Keratinocyte (primary cell): ENCODE measurements at regions not wholly inside any gene's neighbourhood (a gene's known extent, or its start where the extent isn't known, plus 50 kb on each side); places are given as distances from the start of the nearest gene placed in this dataset.

ENCODE experiments used
- EZH2 ChIP-seq: IDR thresholded peaks from one replicate; pipeline ENCODE4 v1.6.1; 2012; ENCODE audit warnings: inconsistent platforms, mild to moderate bottlenecking, low read length, moderate library complexity
- TF ChIP-seq, protein P1 (sequence below), 3 experiments: IDR thresholded peaks in 1 of 3; conservative IDR thresholded peaks in 1 of 3; optimal IDR thresholded peaks in 1 of 3; 2 replicates in 2 of 3; 3 replicates in 1 of 3; pipeline versions ENCODE3 to v1.5.1; 2011; ENCODE audit warnings: low read length in 3 of 3, mild to moderate bottlenecking in 3 of 3, moderate library complexity in 2 of 3, control low read depth in 1 of 3, inconsistent platforms in 1 of 3; ENCODE audit not compliant: insufficient read depth in 2 of 3; ENCODE audit errors: extremely low read depth in 1 of 3

DNA sequence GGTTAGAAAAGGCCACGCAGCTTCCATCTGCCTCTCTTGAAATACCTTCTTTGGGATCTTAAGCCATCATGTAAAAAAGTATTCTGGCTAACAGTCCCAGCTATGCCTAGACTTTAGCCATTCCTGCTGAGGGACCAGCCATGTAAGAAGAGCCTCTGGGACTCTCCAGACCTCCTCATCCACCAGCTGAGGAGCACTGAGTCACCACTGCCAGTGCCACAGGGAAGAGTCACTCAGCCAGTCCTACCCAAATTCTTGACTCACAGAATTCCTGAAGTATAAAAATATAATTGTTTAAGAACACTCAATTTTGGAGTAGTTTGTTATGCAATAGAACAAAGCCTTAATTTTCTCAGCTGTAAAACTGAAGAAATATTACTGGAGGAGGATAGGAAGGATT is 436.7 kb downstream of the ZEB2 start:
- TF ChIP-seq, protein P1, sequence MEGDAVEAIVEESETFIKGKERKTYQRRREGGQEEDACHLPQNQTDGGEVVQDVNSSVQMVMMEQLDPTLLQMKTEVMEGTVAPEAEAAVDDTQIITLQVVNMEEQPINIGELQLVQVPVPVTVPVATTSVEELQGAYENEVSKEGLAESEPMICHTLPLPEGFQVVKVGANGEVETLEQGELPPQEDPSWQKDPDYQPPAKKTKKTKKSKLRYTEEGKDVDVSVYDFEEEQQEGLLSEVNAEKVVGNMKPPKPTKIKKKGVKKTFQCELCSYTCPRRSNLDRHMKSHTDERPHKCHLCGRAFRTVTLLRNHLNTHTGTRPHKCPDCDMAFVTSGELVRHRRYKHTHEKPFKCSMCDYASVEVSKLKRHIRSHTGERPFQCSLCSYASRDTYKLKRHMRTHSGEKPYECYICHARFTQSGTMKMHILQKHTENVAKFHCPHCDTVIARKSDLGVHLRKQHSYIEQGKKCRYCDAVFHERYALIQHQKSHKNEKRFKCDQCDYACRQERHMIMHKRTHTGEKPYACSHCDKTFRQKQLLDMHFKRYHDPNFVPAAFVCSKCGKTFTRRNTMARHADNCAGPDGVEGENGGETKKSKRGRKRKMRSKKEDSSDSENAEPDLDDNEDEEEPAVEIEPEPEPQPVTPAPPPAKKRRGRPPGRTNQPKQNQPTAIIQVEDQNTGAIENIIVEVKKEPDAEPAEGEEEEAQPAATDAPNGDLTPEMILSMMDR (optimal IDR thresholded peaks at IDR 0.05 in 1 of 3, IDR thresholded peaks at IDR 0.05 in 1 of 3, conservative IDR thresholded peaks at IDR 0.05 in 1 of 3; ENCODE audit: extremely low read depth in 1 of 3, insufficient read depth in 2 of 3, low read length in 3 of 3) = no peak
- no peak for TF ChIP-seq EZH2
